Endothelial cell of umbilical vein (primary cell): ENCODE measurements at regions not wholly inside any gene's neighbourhood (a gene's known extent, or its start where the extent isn't known, plus 50 kb on each side); places are given as distances from the start of the nearest gene placed in this dataset.

Source experiments
- BruUV-seq: library from RNA; stranded (reverse); fragments of 400-500 nt; replicated peaks from 2 replicates; lab custom pipeline; 2021; lab: Mats Ljungman, UMichigan
- CTCF ChIA-PET: fragments of 300-600, 350-600 bp; sonication (Branson Sonifier 250); formaldehyde crosslinking; loops from one replicate; lab custom pipeline; 2021; ENCODE audit warnings: antibody characterized with exemption, inconsistent platforms; lab: Charles Lee
- POLR2A ChIA-PET: fragments of 300-600, 350-600 bp; sonication (Branson Sonifier 250); formaldehyde crosslinking; loops from one replicate; lab custom pipeline; 2021; ENCODE audit warnings: antibody characterized with exemption, inconsistent platforms; lab: Charles Lee
- DNase-seq: peaks from one replicate; pipeline ENCODE4 v3.0.0-alpha.2; 2011; ENCODE audit warnings: low read depth, low spot score
- FAIRE-seq: peaks from 2 replicates; lab custom pipeline; 2011; peaks lifted over from hg19 to GRCh38; lab: Jason Lieb, UNC
- H2AFZ ChIP-seq: 2 replicates; pipeline ENCODE4 v1.6.0; 2012; ENCODE audit warnings: low read depth, low read length, control low read depth, inconsistent platforms
- H3K27ac ChIP-seq: 2 replicates; pipeline ENCODE4 v1.5.1; 2011; ENCODE audit warnings: low read depth, mild to moderate bottlenecking, control low read depth, low read length, moderate library complexity; ENCODE audit not compliant: insufficient read depth
- H3K27me3 ChIP-seq, 2 experiments: 2 replicates each; pipeline versions ENCODE4 v1.6.0 to v1.6.1; 2011; ENCODE audit warnings: low read length in 2 of 2, mixed read lengths in 1 of 2; ENCODE audit not compliant: control insufficient read depth in 2 of 2, insufficient read depth in 2 of 2
- H3K36me3 ChIP-seq, 2 experiments: 2 replicates in 1 of 2; 3 replicates in 1 of 2; pipeline ENCODE4 v1.5.1; 2011; ENCODE audit warnings: low read length in 2 of 2, mild to moderate bottlenecking in 1 of 2, moderate library complexity in 1 of 2; ENCODE audit not compliant: control insufficient read depth in 2 of 2, insufficient read depth in 2 of 2; ENCODE audit errors: extremely low read depth in 1 of 2
- H3K4me1 ChIP-seq: 3 replicates; pipeline ENCODE4 v1.5.1; 2011; ENCODE audit warnings: mild to moderate bottlenecking, low read length; ENCODE audit not compliant: control insufficient read depth, insufficient read depth; ENCODE audit errors: extremely low read depth
- H3K4me2 ChIP-seq: 2 replicates; pipeline ENCODE4 v1.6.1; 2011; ENCODE audit warnings: low read length, control low read depth, mixed read lengths; ENCODE audit not compliant: insufficient read depth
- H3K4me3 ChIP-seq, 3 experiments: fragments of 200-600 bp in 1 of 3; sonication (generic), shearing (Covaris generic) in 1 of 3; replicated peaks in 1 of 3; 2 replicates each; pipeline ENCODE4 v1.5.1; 2011 to 2016; ENCODE audit warnings: control low read depth in 3 of 3, low read length in 3 of 3, mild to moderate bottlenecking in 2 of 3, inconsistent platforms in 1 of 3, low read depth in 1 of 3, moderate library complexity in 1 of 3; ENCODE audit not compliant: insufficient read depth in 1 of 3
- H3K79me2 ChIP-seq: 2 replicates; pipeline ENCODE4 v1.6.0; 2012; ENCODE audit warnings: low read length, inconsistent platforms; ENCODE audit not compliant: control insufficient read depth, insufficient read depth
- H3K9ac ChIP-seq: replicated peaks from 2 replicates; pipeline ENCODE3; 2011; ENCODE audit warnings: low read length, control low read depth; ENCODE audit not compliant: insufficient read depth; ENCODE audit errors: extremely low read depth
- H3K9me1 ChIP-seq: replicated peaks from 3 replicates; pipeline ENCODE4 v1.6.0; 2011; ENCODE audit warnings: mild to moderate bottlenecking, low read length; ENCODE audit not compliant: control insufficient read depth, insufficient read depth; ENCODE audit errors: extremely low read depth
- H3K9me3 ChIP-seq: replicated peaks from 2 replicates; pipeline ENCODE4 v1.5.1; 2012; ENCODE audit warnings: low read length, inconsistent platforms; ENCODE audit not compliant: control insufficient read depth, insufficient read depth
- H4K20me1 ChIP-seq: replicated peaks from 2 replicates; pipeline ENCODE3; 2011; ENCODE audit warnings: mild to moderate bottlenecking, low read length; ENCODE audit not compliant: control insufficient read depth, insufficient read depth; ENCODE audit errors: extremely low read depth
- CTCF ChIP-seq, 2 donors: IDR thresholded peaks; 1 replicate in 1 of 2; 2 replicates in 1 of 2; pipeline ENCODE4 v1.5.1; 2011; ENCODE audit warnings: low read length in 2 of 2, mild to moderate bottlenecking in 2 of 2, moderate library complexity in 2 of 2, control low read depth in 1 of 2, inconsistent platforms in 1 of 2, low read depth in 1 of 2; ENCODE audit not compliant: insufficient read depth in 1 of 2; ENCODE audit errors: extremely low read depth in 1 of 2
- EZH2 ChIP-seq: IDR thresholded peaks from 2 replicates; pipeline ENCODE4 v1.6.1; 2012; ENCODE audit warnings: borderline replicate concordance, low read depth, mild to moderate bottlenecking, moderate library complexity, low read length, inconsistent platforms; ENCODE audit not compliant: severe bottlenecking
- FOS ChIP-seq: IDR thresholded peaks from 2 replicates; pipeline ENCODE4 v1.6.1; 2011; ENCODE audit warnings: mild to moderate bottlenecking, low read length, moderate library complexity, borderline replicate concordance; ENCODE audit not compliant: insufficient read depth
- GATA2 ChIP-seq: IDR thresholded peaks from 2 replicates; pipeline ENCODE4 v1.7.0; 2011; ENCODE audit warnings: low read depth, mild to moderate bottlenecking, moderate library complexity, mixed read lengths, low read length; ENCODE audit not compliant: insufficient read length, insufficient read depth
- JUN ChIP-seq: IDR thresholded peaks from 2 replicates; pipeline ENCODE4 v1.6.1; 2011; ENCODE audit warnings: borderline replicate concordance, low read depth; ENCODE audit not compliant: insufficient read length, insufficient read depth
- MYC ChIP-seq: IDR thresholded peaks from one replicate; pipeline ENCODE4 v1.6.1; 2011; ENCODE audit warnings: mild to moderate bottlenecking, low read depth, low read length
- POLR2A ChIP-seq: IDR thresholded peaks from 2 replicates; pipeline ENCODE4 v1.6.1; 2012; ENCODE audit warnings: low read depth, mild to moderate bottlenecking, control low read depth, low read length
- POLR2AphosphoS5 ChIP-seq: IDR thresholded peaks from 2 replicates; pipeline ENCODE4 v1.6.1; 2012; ENCODE audit warnings: low read depth, mild to moderate bottlenecking, control low read depth, low read length, moderate library complexity; ENCODE audit not compliant: insufficient read depth
- dilution Hi-C: fragments of 300-500 bp; cut with MboI; formaldehyde crosslinking; loops from one replicate; pipeline ENCODE4 v1.15.0; 2019; ENCODE audit warnings: low sequenced_read_pairs; ENCODE audit not compliant: extremely low pct_ligation_motif_present
- intact Hi-C: fragments of 100-400 bp; cut with micrococcal nuclease; formaldehyde crosslinking; loops from one replicate; pipeline ENCODE4 v1.10.0; 2022
- TF ChIP-seq, protein P1 (sequence below): IDR thresholded peaks from 2 replicates; pipeline ENCODE4 v1.6.1; 2011; ENCODE audit not compliant: insufficient read depth, insufficient read length

DNA sequence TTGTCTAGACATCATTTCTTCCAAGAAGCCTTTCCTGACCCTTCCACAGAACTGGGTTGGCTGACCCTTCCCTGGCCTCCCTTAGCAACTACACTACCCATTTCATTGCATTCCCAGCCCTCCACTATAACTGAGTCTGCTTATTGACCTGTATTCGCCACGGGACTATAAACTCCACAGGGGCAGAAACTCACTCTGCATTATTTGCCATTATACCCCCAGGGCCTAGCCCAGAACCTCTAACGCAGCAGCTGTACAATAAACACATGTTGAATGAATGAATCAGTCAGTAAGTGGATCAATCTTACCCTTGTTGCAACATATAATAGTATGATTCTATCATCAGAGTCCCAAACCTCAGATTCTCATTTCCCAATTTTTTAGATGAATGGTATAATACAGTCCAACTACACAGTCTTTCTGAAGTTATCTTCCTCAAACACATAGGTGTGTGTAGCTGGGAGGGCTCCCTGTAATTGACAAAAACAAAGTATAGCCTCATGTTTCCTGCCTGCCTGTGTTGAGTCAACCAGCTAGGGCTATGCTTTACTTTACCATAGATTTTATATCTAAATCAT, 209.3 kb downstream of the CHIC2 start:
- no peak overlapping the region for H3K27ac ChIP-seq
- BruUV-seq = no TSS peak
- no peak overlapping the region for H2AFZ ChIP-seq
- H4K20me1 ChIP-seq = no peaks in the 10 kb centered on the region
- dilution Hi-C loops (no loop called here), intact Hi-C loops (loop anchor here (10.0 kb wide), 1 partner anchor 90 kb away; no protein-coding TSS in a partner anchor)
- H3K9me1 ChIP-seq = no peaks in the 10 kb centered on the region
- no peaks in the 10 kb centered on the region for H3K9me3 ChIP-seq
- DNase-seq (no peak), FAIRE-seq (no peak)
- H3K4me1 ChIP-seq = no peaks in the 10 kb centered on the region
- no peaks in the 10 kb centered on the region for H3K79me2 ChIP-seq
- H3K4me3 ChIP-seq = no peak overlapping the region
- POLR2A ChIA-PET = no interaction called here
- peaks cover 0 to 5% of the 10 kb centered on the region in 2 experiments for H3K27me3 ChIP-seq
- H3K9ac ChIP-seq = no peak overlapping the region
- no peaks in the 10 kb centered on the region for H3K36me3 ChIP-seq
- CTCF ChIA-PET = no interaction called here
- no peak overlapping the region for H3K4me2 ChIP-seq
- no peak for TF ChIP-seq GATA2
- no peak for TF ChIP-seq EZH2
- TF ChIP-seq, protein P1, sequence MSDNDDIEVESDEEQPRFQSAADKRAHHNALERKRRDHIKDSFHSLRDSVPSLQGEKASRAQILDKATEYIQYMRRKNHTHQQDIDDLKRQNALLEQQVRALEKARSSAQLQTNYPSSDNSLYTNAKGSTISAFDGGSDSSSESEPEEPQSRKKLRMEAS = no peak
- TF ChIP-seq POLR2AphosphoS5 = no peak
- no peak for TF ChIP-seq FOS
- no peak for TF ChIP-seq POLR2A
- no peak for TF ChIP-seq CTCF (IDR thresholded peaks at IDR 0.05; ENCODE audit: extremely low read depth in 1 of 2, insufficient read depth in 1 of 2, low read depth in 1 of 2, low read length in 2 of 2)
- TF ChIP-seq JUN = no peak
- TF ChIP-seq MYC = no peak
